ENCODE measurements at regions not wholly inside any gene's neighbourhood (a gene's known extent, or its start where the extent isn't known, plus 50 kb on each side); places are given as distances from the start of the nearest gene placed in this dataset.
A peak's percentile ranks its signal among the peaks of the same experiment; 100 is the strongest.
"Not testable (repeated sequence)": the region's sequence is repeated elsewhere in the genome, so short reads cannot be mapped to it uniquely, and the experiment has no call there.

DNA sequence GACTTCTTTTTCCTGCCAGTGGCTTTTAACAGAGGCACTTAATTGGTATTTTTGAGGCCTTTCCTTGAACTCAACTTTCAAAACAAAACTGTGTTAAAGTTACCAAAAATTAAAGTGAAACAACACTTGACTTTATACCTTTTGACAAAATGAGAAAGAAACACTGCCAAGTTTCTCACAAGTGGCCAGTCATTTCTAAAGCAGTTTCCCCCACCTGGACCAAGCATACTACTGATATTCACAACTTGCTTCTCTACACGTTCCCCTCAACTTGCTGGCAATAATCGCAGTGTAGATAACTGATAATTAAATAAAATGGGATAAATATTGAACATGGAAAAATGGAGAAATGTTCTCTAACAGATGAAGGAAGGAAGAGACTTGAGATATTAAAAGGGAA is 135.7 kb downstream of the TLR4 start:
- no peak for DNase-seq
- in situ Hi-C loops (cut with HindIII; ENCODE audit: low pct_ligation_motif_present, low pct_unique_long_range_greater_than_20kb, low sequenced_read_pairs) = no loop called here

DNA sequence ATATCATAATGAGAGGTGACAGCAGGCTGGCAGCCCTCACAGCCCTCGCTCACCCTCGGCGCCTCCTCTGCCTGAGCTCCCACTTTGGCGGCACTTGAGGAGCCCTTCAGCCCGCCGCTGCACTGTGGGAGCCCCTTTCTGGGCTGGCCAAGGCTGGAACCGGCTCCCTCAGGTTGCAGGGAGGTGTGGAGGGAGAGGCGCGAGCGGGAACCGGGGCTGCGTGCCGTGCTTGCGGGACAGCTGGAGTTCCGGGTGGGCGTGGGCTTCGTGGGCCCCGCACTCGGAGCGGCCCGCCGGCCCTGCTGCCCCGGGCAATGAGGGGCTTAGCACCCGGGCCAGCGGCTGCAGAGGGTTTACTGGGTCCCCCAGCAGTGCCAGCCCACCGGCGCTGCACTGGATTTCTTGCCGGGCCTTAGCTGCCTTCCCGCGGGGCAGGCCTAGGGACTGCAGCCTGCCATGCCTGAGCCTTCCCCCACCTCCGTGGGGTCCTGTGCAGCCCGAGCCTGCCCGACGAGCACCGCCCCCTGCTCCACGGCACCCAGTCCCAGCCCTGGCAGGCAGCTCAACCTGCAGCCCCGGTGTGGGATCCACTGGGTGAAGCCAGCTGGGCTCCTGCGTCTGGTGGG is 147.7 kb downstream of the TLR4 start:
- DNase-seq; in situ Hi-C loops (cut with HindIII; ENCODE audit: low pct_ligation_motif_present, low pct_unique_long_range_greater_than_20kb, low sequenced_read_pairs): not testable (repeated sequence)

DNA sequence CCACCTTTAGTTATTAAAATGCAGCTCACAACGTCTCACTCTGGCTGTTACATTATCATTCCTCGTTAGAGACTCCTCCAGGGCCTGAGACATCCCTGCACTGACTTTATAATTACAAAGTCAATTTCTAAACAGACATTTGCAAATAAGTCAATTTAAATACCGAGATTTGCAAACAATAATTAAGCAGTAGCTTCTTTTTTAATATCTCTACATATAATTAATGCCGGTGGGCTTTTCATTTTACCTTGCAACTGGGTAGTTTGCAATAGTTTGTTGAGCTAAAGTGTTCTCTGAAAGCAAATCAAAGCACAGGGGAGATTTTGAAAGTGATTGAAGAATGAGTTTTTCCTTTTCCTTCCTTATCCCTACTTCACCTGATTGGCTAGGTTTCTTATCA is 154.4 kb downstream of the TLR4 start:
- DNase-seq = no peak
- in situ Hi-C loops (cut with HindIII; ENCODE audit: low pct_ligation_motif_present, low pct_unique_long_range_greater_than_20kb, low sequenced_read_pairs) = no loop called here

DNA sequence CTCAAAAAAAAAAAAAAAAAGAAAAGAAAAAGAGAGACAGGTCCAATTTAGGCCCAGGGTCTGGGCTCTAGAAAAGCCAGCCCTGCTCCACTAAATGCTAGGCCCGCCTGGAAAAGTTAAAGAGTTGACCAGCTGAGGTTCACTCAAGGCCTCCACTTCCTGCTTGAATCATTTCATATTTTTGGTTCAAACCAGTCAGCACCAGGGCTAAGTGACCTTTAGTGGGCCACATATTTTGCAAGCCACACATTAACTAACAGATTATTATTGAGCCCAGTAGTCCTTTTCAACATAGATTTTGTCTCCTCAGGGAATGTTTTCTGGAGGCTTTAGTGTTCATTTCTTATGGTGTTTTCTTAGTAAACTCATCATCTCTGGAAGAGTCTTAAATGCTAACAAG is 156.6 kb downstream of the TLR4 start:
- in situ Hi-C loops (cut with HindIII; ENCODE audit: low pct_ligation_motif_present, low pct_unique_long_range_greater_than_20kb, low sequenced_read_pairs) = no loop called here
- no peak for DNase-seq

DNA sequence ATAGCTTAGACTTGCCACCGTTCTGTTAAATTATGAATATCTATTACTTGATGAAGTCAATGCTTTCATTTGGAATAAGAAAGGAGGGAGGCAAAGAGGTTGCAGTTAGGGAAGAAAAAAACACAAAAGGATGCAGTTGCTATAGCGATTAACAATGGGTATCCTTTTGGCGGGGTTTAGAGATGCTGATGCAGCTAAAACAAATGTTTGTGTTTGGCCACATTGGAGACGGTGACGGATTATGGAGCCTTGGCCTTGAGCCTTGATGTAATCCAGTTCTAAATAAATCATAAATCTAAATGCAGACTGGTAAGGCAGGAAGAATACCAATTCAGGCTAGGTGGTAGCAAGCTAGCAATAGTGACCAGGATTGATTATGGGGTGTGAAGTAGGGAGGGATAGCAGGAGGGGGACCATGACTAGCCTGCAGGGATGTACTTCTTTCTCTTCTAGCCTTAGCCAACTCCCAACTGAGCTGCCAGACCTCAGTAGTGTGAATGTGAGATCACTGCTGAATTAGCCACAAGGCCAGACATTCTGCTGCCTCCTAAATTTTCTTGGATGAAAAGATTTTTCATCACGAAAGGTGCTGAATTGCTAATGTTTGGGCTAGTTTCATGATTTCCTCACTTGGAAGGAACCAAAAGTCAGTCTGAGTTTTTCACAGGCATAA is 160.3 kb downstream of the TLR4 start:
- in situ Hi-C loops (cut with HindIII; ENCODE audit: low pct_ligation_motif_present, low pct_unique_long_range_greater_than_20kb, low sequenced_read_pairs) = no loop called here
- no peak for DNase-seq

DNA sequence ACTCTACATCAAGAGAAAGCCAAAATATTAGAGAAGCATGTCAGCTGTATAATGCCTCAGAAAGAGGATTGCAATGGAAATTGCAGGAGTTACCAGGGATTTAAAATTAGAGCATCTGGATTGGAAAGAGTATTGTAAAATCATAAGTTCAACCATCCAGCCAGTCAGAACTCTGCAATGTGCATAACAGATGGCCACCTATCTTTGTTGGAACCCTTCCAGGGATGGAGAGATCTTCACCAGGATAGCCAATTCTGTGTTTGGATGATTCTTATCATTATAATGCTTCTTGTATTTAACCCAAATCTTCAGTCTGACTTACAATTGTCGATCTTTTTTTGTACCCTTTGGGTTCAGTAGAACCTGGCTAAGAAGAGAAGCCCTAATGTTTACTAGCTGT is 164.4 kb downstream of the TLR4 start:
- in situ Hi-C loops (cut with HindIII; ENCODE audit: low pct_ligation_motif_present, low pct_unique_long_range_greater_than_20kb, low sequenced_read_pairs) = no loop called here
- DNase-seq = no peak

DNA sequence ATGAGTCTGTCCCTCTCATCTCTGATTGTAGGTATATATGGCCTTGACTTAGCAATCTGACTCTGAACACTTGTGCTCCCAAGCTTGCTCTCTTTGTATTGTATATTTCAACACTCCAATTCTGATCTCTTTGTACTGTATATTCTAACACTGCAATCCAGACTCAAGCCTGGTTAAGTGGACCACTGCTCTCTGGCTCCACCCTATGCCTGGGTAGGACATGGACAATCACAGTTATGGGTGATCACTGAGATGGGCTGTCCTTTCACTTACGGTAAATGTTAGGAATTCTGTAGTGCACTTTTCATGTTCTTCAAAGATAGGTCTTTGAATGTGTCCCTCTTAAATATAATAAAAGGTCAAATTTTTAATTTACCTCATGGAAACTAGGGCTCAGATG is 165.1 kb downstream of the TLR4 start:
- in situ Hi-C loops (cut with HindIII; ENCODE audit: low pct_ligation_motif_present, low pct_unique_long_range_greater_than_20kb, low sequenced_read_pairs) = no loop called here

DNA sequence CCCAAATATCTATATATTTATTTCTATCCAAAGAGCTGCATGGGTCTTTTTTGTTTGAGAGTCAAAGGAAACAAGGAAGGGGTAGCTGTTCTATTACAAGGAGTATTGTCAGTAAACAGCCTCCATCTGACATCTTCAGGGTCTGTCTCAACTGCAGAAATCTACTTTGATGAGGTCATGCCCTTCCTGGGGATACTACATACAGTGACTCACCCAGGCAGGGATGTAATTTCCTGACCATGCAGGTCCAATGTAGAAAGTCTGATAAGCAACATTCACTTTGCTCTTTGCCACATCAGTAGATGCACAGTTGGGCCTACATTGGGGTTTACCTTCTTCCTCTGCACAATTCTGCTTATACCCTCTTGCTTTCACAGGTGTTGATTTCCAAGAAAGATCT is 165.5 kb downstream of the TLR4 start:
- in situ Hi-C loops (cut with HindIII; ENCODE audit: low pct_ligation_motif_present, low pct_unique_long_range_greater_than_20kb, low sequenced_read_pairs) = no loop called here
- DNase-seq = no peak

More for the DNA sequence above, 165.1 kb downstream of the TLR4 start:
- peak; percentile 2 for DNase-seq

DNA sequence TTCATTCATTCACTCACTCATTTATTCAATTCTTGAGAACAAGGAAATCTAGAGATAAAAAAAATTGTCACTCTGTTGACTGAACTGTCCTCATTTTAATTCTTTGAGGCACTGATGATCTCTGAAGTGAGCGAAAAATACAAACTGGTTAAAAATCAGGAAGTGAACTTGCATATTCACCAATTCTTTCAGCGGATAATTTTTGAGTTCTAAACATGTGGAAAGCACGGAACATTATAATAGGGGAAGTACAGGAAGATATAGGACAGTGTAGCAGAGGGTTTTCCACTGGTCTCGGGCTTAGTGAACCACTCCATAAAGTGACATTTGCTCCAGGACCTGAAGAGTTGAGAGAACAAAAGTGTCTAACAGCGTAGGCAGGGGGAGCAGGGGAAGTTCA is 169.5 kb downstream of the TLR4 start:
- in situ Hi-C loops (cut with HindIII; ENCODE audit: low pct_ligation_motif_present, low pct_unique_long_range_greater_than_20kb, low sequenced_read_pairs) = no loop called here
- DNase-seq = no peak

DNA sequence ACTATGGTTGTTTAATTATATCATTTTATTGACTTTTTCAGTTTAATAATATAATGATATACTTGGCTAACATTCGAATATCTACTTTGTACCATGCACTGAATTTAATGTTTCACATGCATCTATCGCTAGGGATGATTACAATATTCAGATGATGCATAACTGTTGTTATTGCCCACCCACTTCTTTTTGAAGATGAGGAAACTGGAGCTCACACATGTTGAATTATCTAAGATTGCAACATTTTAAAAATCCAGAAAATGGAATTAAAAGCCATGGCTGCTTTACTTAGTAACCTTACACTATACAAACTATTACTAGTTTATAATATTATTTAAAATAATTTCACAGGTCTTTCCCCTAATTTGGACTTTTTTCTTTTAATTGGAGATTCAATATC is 171.7 kb downstream of the TLR4 start:
- in situ Hi-C loops (cut with HindIII; ENCODE audit: low pct_ligation_motif_present, low pct_unique_long_range_greater_than_20kb, low sequenced_read_pairs) = no loop called here
- no peak for DNase-seq

DNA sequence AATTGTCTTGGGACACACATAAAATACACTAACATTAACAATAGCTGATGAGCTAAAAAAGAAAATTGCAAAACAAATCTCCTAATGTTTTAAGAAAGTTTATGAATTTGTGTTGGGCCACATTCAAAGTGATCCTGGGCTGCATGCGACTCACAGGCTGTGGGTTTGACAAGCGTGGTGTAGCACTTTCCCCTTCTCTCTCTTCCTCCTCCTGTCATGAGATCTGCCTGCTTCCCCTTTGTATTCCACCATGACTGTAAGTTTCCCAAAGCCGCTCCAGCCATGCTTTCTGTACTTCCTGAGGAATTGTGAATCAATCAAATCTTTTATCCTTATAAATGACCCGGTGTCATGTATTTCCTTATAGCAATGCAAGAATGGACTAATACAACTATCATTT is 178.0 kb downstream of the TLR4 start:
- no peak for DNase-seq

DNA sequence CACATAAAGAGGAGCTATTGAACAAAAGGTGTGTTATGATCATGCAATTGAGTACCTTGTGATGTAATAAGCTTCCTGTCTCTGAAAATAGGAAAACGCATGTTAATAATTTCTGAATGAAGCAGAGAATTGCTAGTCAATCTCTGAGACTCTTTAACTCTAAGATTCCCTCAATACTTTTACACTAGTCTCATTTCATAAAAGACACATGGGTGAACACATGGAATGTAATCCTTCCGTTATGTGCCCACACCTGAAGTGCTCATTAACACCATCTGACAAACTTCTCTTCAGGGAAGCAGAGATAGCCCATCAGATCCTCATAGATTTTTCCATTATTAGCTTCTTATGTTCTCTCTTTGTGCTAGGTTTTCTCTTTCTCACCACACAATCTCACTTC is 182.4 kb downstream of the TLR4 start:
- no peak for DNase-seq
- in situ Hi-C loops (cut with HindIII; ENCODE audit: low pct_ligation_motif_present, low pct_unique_long_range_greater_than_20kb, low sequenced_read_pairs) = no loop called here

More for the DNA sequence above, 178.0 kb downstream of the TLR4 start:
- in situ Hi-C loops (cut with HindIII; ENCODE audit: low pct_ligation_motif_present, low pct_unique_long_range_greater_than_20kb, low sequenced_read_pairs) = no loop called here

DNA sequence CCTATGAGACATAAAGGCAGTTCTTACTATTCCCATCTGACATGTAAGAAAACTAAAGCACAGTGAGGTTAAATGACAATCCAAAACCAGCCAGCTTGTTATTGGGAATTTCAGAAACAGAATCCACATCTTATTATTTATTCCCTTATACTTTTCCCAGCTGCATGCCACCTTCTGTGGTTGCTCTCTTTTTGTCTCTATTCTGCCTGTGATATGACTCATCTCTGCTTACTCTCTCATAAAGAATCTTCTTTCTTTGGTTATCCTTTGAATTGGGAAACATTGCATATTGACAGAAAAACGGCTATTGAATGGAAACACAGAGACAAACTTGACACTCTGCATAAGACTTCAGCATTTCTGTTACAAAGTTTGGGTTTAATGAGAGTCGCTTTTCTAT is 183.2 kb downstream of the TLR4 start:
- no peak for DNase-seq
- in situ Hi-C loops (cut with HindIII; ENCODE audit: low pct_ligation_motif_present, low pct_unique_long_range_greater_than_20kb, low sequenced_read_pairs) = no loop called here

DNA sequence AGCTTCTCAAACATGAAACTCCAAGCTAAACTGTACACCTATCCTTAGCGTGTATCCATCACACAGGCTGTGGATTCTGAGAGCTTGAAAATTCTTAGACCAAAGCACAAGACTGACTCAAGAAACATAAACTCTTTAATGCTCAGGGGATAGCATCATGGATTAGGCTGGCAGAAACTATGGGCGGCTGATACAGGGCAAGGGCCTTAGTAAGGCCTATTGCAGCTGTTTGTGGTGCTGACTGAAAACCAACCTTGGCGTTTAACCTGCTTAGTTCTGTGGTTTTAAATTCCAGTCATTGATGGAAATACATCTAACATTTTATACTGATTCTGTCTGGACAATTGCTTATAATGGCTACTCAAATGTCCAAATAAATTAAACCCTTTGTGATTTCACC is 183.7 kb downstream of the TLR4 start:
- in situ Hi-C loops (cut with HindIII; ENCODE audit: low pct_ligation_motif_present, low pct_unique_long_range_greater_than_20kb, low sequenced_read_pairs) = no loop called here
- no peak for DNase-seq

DNA sequence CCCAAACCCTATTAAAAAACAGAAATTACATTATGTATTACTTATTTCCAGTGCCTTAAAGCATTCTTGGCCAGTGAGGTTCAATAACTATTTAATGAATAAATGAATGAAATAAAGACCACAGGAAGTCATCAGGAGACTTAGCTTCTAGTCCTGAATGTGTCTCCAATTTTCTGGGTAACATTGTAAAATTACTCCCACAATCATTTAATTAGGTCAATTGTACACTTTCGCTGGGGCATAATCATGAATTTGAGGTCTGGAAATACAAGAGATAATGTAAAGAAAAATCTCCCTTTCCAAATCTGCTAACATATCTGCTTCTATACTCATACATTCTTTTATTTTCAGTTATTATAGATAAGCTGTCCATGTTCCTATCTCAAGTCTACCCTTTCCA is 199.2 kb downstream of the TLR4 start:
- in situ Hi-C loops (cut with HindIII; ENCODE audit: low pct_ligation_motif_present, low pct_unique_long_range_greater_than_20kb, low sequenced_read_pairs) = no loop called here

DNA sequence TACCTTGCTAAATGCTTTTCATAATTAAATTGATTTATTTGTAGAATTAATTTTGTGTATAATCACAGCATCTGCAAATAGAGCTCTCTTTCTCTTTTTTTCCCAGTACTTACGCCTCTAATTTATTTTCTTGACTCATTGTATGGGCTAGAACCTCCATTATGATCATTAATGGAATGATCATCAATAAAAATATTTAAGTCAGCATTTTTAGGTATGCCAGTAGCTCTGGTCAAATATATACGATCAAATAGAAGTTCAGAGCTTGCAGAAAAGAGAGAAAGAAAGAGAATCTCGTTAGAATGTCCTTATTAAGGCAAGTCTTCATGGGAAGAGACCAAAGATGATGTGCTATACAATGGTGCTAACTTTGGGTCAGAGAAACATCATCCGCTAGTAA is 202.6 kb downstream of the TLR4 start:
- DNase-seq = no peak
- in situ Hi-C loops (cut with HindIII; ENCODE audit: low pct_ligation_motif_present, low pct_unique_long_range_greater_than_20kb, low sequenced_read_pairs) = no loop called here

More for the DNA sequence above, 199.2 kb downstream of the TLR4 start:
- DNase-seq = no peak

DNA sequence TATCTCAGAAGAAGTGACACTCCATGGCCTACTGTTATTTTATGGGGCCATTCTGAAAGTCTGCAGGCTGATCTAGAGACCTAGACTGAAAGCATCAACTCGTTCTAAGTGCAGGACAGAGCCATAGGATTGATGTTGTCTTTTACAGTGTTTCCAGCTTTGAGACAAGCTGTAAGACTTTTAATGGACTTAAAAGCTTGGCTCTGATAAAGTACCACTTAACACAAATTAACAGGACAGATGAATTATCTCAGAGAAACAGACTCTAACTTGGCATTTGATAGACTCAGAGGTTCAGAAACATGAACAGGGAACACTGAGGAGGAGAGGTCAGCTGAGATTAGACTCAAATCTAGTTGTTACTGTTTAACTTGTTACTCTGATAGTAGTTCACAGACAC is 203.2 kb downstream of the TLR4 start:
- in situ Hi-C loops (cut with HindIII; ENCODE audit: low pct_ligation_motif_present, low pct_unique_long_range_greater_than_20kb, low sequenced_read_pairs) = no loop called here
- no peak for DNase-seq

DNA sequence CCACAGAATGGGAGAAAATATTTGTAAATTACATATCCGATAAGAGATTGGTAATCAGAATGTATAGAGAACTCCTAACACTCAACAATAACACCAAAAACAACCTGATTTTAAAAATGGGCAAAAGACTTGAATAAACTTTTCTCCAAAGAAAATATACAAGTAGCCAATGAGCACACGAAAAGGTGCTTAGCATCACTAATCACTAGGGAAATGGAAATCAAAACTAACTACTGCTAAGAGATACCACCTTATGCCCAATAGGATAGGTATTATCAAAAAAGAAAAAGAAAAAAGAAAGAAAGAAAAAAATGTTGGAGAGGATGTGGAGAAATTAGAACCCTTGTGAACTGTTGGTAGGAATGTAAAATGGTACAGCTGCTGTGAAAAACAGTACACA is 212.1 kb downstream of the TLR4 start:
- in situ Hi-C loops (cut with HindIII; ENCODE audit: low pct_ligation_motif_present, low pct_unique_long_range_greater_than_20kb, low sequenced_read_pairs) = no loop called here
- no peak for DNase-seq

DNA sequence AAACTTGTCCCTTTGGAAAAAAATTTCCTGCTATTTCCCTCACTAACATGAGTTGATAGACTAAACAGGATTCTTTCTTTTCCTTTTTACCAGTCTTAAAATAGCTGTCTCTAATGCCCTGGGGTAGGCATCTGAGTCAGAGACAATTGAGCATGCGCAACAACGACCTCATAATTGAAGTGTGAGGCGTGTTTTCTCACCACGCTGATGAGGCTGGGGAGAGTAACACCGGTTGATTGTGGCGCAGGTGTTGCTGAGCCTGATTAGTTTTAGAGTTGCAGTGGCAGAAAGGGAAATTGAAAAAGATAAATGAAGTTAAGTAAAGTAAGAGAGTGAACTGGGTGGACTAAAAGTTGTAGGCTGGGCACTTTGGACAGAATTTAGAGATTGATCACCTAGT is 213.7 kb downstream of the TLR4 start:
- in situ Hi-C loops (cut with HindIII; ENCODE audit: low pct_ligation_motif_present, low pct_unique_long_range_greater_than_20kb, low sequenced_read_pairs) = no loop called here
- DNase-seq = no peak

DNA sequence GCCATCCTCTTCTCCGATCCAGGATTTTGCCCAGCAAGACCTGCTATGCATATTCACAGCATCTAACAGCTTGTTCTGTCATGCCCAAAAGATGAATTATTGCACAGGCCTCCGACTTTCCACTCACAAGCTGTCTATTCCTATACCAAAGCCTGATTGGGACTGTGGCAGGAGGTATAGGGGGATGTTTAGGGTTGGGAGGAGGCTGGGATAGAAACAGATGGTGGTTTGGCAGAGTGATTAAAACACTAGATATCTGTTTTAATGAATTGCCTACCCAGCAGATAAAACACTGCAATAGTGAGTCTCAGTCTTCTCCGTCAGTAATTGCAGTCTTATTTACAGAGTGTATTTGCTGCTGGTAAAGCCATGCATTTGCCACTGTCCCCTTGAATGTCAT is 215.3 kb downstream of the TLR4 start:
- in situ Hi-C loops (cut with HindIII; ENCODE audit: low pct_ligation_motif_present, low pct_unique_long_range_greater_than_20kb, low sequenced_read_pairs) = no loop called here
- DNase-seq = no peak
